ENCODE measurements at regions not wholly inside any gene's neighbourhood (a gene's known extent, or its start where the extent isn't known, plus 50 kb on each side); places are given as distances from the start of the nearest gene placed in this dataset.

GRCh38 chrX:94871640-94872039, 1197.6 kb downstream of the FAM133A start:
- no peak for DNase-seq (ENCODE audit: low spot score in 2 of 2)
- no peaks in the 10 kb centered on the region for H3K27me3 ChIP-seq
- no peaks in the 10 kb centered on the region for H3K9me3 ChIP-seq
- H3K27ac ChIP-seq, result no peak overlapping the region
- no peaks in the 10 kb centered on the region for H3K36me3 ChIP-seq
- no peak for TF ChIP-seq POLR2A (IDR thresholded peaks at IDR 0.05)
- TF ChIP-seq CTCF (IDR thresholded peaks at IDR 0.05), result no peak
- TF ChIP-seq POLR2AphosphoS5 (IDR thresholded peaks at IDR 0.05), result no peak
- TF ChIP-seq EP300 (IDR thresholded peaks at IDR 0.05), result no peak
- no peak overlapping the region for H3K4me3 ChIP-seq
- H3K4me1 ChIP-seq, result no peaks in the 10 kb centered on the region
- WGBS, result 77% methylated on average over 5 of the region's 9 CpGs

GRCh38 chrX:94901849-94902248, 1227.8 kb downstream of the FAM133A start:
- no peak overlapping the region for H3K4me3 ChIP-seq
- DNase-seq (ENCODE audit: low spot score in 2 of 2), result no peak
- no peaks in the 10 kb centered on the region for H3K4me1 ChIP-seq
- WGBS, result 71% methylated on average over 4 of the region's 4 CpGs
- H3K27ac ChIP-seq, result no peak overlapping the region
- TF ChIP-seq POLR2A (IDR thresholded peaks at IDR 0.05) (no peak), EP300 (IDR thresholded peaks at IDR 0.05) (no peak), POLR2AphosphoS5 (IDR thresholded peaks at IDR 0.05) (no peak), CTCF (IDR thresholded peaks at IDR 0.05) (no peak)
- H3K27me3 ChIP-seq, result no peaks in the 10 kb centered on the region
- H3K9me3 ChIP-seq, result no peaks in the 10 kb centered on the region
- no peaks in the 10 kb centered on the region for H3K36me3 ChIP-seq

GRCh38 chrX:94908171-94908570, 1234.2 kb downstream of the FAM133A start:
- Histone ChIP-seq H3K4me1 (no peaks in the 10 kb centered on the region), H3K4me3 (no peak overlapping the region), H3K36me3 (no peaks in the 10 kb centered on the region), H3K27ac (no peak overlapping the region), H3K27me3 (no peaks in the 10 kb centered on the region), H3K9me3 (no peaks in the 10 kb centered on the region)
- DNase-seq (ENCODE audit: low spot score in 2 of 2), result no peak
- WGBS, result 54% methylated on average over 7 of the region's 7 CpGs
- TF ChIP-seq POLR2AphosphoS5 (IDR thresholded peaks at IDR 0.05), result no peak

GRCh38 chrX:94908648-94909047, 1234.6 kb downstream of the FAM133A start:
- TF ChIP-seq CTCF (IDR thresholded peaks at IDR 0.05), result no peak
- TF ChIP-seq POLR2A (IDR thresholded peaks at IDR 0.05), result no peak
- TF ChIP-seq EP300 (IDR thresholded peaks at IDR 0.05), result no peak
- no peak for TF ChIP-seq POLR2AphosphoS5 (IDR thresholded peaks at IDR 0.05)
- Histone ChIP-seq H3K9me3 (no peaks in the 10 kb centered on the region), H3K27ac (no peak overlapping the region), H3K27me3 (no peaks in the 10 kb centered on the region), H3K36me3 (no peaks in the 10 kb centered on the region), H3K4me1 (no peaks in the 10 kb centered on the region), H3K4me3 (no peak overlapping the region)
- WGBS, result 69% methylated on average over 7 of the region's 7 CpGs
- DNase-seq (ENCODE audit: low spot score in 2 of 2), result no peak

GRCh38 chrX:94914235-94914634, 1240.2 kb downstream of the FAM133A start:
- DNase-seq (ENCODE audit: low spot score in 2 of 2), result no peak
- TF ChIP-seq EP300 (IDR thresholded peaks at IDR 0.05) (no peak), POLR2AphosphoS5 (IDR thresholded peaks at IDR 0.05) (no peak), CTCF (IDR thresholded peaks at IDR 0.05) (no peak), POLR2A (IDR thresholded peaks at IDR 0.05) (no peak)
- H3K36me3 ChIP-seq, result no peaks in the 10 kb centered on the region
- no peaks in the 10 kb centered on the region for H3K4me1 ChIP-seq
- no peak overlapping the region for H3K27ac ChIP-seq
- H3K9me3 ChIP-seq, result no peaks in the 10 kb centered on the region
- 73% methylated on average over 1 of the region's 1 CpG for WGBS
- H3K27me3 ChIP-seq, result no peaks in the 10 kb centered on the region
- H3K4me3 ChIP-seq, result no peak overlapping the region

GRCh38 chrX:94932278-94932965, 1258.4 kb downstream of the FAM133A start:
- no peaks in the 10 kb centered on the region for H3K4me1 ChIP-seq
- no peaks in the 10 kb centered on the region for H3K36me3 ChIP-seq
- no peak for DNase-seq (ENCODE audit: low spot score in 2 of 2)
- no peaks in the 10 kb centered on the region for H3K27me3 ChIP-seq
- no peak overlapping the region for H3K27ac ChIP-seq
- no peaks in the 10 kb centered on the region for H3K9me3 ChIP-seq
- H3K4me3 ChIP-seq, result no peak overlapping the region
- TF ChIP-seq POLR2A (IDR thresholded peaks at IDR 0.05) (no peak), POLR2AphosphoS5 (IDR thresholded peaks at IDR 0.05) (no peak), EP300 (IDR thresholded peaks at IDR 0.05) (no peak), CTCF (IDR thresholded peaks at IDR 0.05) (no peak)
- 78% methylated on average over 3 of the region's 3 CpGs for WGBS
